Panc1 (cell line): ENCODE measurements at regions not wholly inside any gene's neighbourhood (a gene's known extent, or its start where the extent isn't known, plus 50 kb on each side); places are given as distances from the start of the nearest gene placed in this dataset.

Source experiments
- POLR2AphosphoS5 ChIP-seq: IDR thresholded peaks from 2 replicates; pipeline ENCODE4 v1.6.1; 2012; ENCODE audit warnings: mild to moderate bottlenecking, low read depth, low read length, moderate library complexity
- TF ChIP-seq, protein P1 (sequence below): fragments of 450-650 bp; IDR thresholded peaks from 2 replicates; pipeline ENCODE4 v1.5.1; 2017; ENCODE audit warnings: mild to moderate bottlenecking

DNA sequence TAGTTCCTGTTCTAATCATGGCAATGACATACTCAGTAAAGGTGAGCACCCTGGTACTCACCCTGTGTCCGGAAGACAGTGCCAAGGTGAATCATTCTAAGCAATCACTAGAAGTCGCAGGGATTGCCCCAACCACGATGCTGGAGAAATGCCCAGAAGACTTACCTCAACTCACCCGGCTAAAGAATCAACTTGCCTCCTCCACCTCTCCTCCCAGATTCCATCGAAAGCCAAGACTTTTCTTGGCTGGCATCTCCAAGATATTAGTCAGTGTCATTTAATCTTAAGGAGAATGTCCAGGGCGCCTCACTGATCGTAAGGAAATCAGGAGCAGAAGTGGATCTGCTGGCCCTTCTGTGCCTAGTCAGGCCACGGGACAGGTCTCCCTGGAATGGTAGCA is 204.9 kb downstream of the ERCC6L2 start:
- TF ChIP-seq, protein P1, sequence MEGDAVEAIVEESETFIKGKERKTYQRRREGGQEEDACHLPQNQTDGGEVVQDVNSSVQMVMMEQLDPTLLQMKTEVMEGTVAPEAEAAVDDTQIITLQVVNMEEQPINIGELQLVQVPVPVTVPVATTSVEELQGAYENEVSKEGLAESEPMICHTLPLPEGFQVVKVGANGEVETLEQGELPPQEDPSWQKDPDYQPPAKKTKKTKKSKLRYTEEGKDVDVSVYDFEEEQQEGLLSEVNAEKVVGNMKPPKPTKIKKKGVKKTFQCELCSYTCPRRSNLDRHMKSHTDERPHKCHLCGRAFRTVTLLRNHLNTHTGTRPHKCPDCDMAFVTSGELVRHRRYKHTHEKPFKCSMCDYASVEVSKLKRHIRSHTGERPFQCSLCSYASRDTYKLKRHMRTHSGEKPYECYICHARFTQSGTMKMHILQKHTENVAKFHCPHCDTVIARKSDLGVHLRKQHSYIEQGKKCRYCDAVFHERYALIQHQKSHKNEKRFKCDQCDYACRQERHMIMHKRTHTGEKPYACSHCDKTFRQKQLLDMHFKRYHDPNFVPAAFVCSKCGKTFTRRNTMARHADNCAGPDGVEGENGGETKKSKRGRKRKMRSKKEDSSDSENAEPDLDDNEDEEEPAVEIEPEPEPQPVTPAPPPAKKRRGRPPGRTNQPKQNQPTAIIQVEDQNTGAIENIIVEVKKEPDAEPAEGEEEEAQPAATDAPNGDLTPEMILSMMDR, result no peak
- TF ChIP-seq POLR2AphosphoS5, result no peak
